ENCODE measurements at regions not wholly inside any gene's neighbourhood (a gene's known extent, or its start where the extent isn't known, plus 50 kb on each side); places are given as distances from the start of the nearest gene placed in this dataset.

DNA sequence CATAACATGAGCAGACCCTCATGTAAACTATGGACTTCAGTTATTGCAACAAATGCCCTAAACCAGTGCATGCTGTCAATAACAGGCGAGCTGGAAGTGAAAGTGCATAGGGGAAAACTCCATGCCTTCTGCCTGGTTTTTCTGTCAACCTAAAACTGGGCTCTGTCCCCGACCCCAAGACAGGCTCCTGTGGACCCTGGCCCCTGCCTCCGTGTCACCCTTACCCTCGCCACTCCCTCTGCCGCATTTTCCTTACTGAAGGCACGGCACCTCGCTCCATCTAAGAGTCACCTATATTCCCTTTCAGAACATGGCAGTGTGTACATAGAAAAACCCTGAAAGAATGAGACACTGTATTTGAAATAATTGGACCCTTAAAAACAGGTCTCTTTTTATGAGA, 151.3 kb downstream of the SHANK2 start:
- no peaks in the 10 kb centered on the region for H3K36me3 ChIP-seq
- TF ChIP-seq, protein P1, sequence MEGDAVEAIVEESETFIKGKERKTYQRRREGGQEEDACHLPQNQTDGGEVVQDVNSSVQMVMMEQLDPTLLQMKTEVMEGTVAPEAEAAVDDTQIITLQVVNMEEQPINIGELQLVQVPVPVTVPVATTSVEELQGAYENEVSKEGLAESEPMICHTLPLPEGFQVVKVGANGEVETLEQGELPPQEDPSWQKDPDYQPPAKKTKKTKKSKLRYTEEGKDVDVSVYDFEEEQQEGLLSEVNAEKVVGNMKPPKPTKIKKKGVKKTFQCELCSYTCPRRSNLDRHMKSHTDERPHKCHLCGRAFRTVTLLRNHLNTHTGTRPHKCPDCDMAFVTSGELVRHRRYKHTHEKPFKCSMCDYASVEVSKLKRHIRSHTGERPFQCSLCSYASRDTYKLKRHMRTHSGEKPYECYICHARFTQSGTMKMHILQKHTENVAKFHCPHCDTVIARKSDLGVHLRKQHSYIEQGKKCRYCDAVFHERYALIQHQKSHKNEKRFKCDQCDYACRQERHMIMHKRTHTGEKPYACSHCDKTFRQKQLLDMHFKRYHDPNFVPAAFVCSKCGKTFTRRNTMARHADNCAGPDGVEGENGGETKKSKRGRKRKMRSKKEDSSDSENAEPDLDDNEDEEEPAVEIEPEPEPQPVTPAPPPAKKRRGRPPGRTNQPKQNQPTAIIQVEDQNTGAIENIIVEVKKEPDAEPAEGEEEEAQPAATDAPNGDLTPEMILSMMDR (IDR thresholded peaks at IDR 0.05; ENCODE audit: low read depth, low read length): no peak
- no peak overlapping the region for H3K4me3 ChIP-seq (ENCODE audit: low read depth, low read length)
- no peaks in the 10 kb centered on the region for H3K27me3 ChIP-seq (ENCODE audit: insufficient read depth, low read depth, severe bottlenecking)
- H3K27ac ChIP-seq: no peak overlapping the region
- H3K9me3 ChIP-seq (ENCODE audit: severe bottlenecking): no peaks in the 10 kb centered on the region
- DNase-seq: no peak

DNA sequence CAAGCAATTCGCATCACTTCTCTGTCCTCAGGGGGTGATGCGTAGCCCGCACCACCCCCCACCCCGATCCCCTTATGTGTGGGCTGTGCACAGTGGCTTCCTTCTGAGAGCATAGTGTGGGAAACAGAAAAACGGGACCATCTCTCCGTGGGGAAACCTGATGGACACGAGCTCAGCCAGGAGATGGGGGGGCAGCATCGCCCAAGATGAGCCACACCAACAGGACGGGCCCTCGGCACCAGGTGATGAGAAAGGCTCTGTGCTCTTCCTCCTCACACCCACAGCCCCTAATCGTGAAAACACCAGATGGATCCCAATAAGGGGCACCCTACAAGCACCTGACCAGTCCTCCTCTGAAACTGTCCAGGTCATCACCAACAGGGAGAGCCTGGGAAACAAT, 153.6 kb downstream of the SHANK2 start:
- DNase-seq: no peak
- no peak overlapping the region for H3K4me3 ChIP-seq (ENCODE audit: low read depth, low read length)
- H3K9me3 ChIP-seq (ENCODE audit: severe bottlenecking): no peaks in the 10 kb centered on the region
- H3K27ac ChIP-seq: no peak overlapping the region
- H3K27me3 ChIP-seq (ENCODE audit: insufficient read depth, low read depth, severe bottlenecking): no peaks in the 10 kb centered on the region
- no peaks in the 10 kb centered on the region for H3K36me3 ChIP-seq
- TF ChIP-seq, protein P1 (IDR thresholded peaks at IDR 0.05; ENCODE audit: low read depth, low read length): no peak

DNA sequence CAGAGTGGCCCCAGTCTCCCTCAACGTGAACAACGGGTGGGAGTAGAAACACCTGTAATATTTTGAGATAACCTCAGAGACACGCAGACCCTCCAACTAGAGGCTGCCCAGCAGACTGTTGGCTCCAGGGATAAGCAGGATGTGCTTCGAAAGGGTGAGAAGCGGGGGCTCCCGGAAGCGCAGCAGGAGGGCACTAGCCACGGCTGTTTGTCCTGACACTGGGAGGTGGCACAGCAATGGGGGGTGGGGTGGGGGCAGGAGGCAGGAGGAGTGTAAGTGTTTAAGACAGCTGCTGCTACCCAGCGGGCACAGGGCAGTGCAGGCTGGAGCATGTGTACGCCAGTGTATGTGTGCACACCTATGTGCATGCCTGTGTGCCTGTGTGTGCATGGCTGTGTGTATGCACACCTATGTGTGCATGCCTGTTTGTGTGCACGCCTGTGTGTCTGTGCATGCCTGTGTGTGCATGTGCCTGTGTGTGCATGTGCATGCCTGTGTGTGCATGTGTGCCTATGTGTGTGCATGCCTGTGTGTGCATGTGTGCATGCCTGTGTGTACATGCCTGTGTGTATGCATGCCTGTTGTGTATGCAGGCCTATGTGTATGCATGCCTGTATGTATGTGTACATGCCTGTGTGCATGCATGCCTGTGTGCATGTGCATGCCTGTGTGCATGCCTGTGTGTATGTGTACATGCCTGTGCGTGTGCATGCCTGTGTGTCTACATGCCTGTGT, 154.7 kb downstream of the SHANK2 start:
- DNase-seq: no peak
- Histone ChIP-seq H3K27ac (no peak overlapping the region), H3K9me3 (ENCODE audit: severe bottlenecking) (no peaks in the 10 kb centered on the region), H3K27me3 (ENCODE audit: insufficient read depth, low read depth, severe bottlenecking) (no peaks in the 10 kb centered on the region), H3K4me3 (ENCODE audit: low read depth, low read length) (no peak overlapping the region), H3K36me3 (no peaks in the 10 kb centered on the region)
- TF ChIP-seq, protein P1 (IDR thresholded peaks at IDR 0.05; ENCODE audit: low read depth, low read length): no peak

DNA sequence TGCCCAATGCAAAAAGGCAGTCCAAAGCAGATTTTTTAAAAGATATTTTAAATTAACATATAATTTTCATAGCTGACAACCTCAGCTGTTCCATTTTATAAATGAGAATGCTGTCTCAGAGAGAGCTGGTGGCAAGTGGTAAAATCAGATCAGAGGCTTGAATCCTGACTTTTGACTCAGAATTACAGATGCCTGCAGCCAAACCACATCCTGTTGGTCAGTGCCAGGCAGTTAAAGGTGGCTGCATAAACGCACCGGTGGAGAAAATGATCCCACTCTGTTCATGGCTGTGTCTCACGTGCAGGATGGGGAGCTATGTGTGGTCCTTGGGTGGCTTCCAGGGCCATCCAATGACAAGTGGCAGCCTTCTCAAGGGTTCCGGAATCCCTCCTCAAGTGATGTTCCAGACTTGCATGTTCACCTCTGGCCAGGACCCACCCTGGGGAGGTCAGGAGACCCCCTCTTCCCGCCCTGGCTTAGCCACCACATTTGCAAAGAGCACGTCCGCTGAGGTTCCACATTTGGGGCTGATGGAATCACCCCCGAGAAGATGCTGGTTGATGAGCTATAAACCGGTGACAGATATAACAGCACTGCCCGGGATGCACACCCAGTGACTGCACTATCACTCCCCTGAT, 155.5 kb downstream of the SHANK2 start:
- no peaks in the 10 kb centered on the region for H3K27me3 ChIP-seq (ENCODE audit: insufficient read depth, low read depth, severe bottlenecking)
- H3K4me3 ChIP-seq (ENCODE audit: low read depth, low read length): no peak overlapping the region
- H3K36me3 ChIP-seq: no peaks in the 10 kb centered on the region
- H3K9me3 ChIP-seq (ENCODE audit: severe bottlenecking): no peaks in the 10 kb centered on the region
- no peak overlapping the region for H3K27ac ChIP-seq
- DNase-seq: no peak
- TF ChIP-seq, protein P1 (IDR thresholded peaks at IDR 0.05; ENCODE audit: low read depth, low read length): no peak

DNA sequence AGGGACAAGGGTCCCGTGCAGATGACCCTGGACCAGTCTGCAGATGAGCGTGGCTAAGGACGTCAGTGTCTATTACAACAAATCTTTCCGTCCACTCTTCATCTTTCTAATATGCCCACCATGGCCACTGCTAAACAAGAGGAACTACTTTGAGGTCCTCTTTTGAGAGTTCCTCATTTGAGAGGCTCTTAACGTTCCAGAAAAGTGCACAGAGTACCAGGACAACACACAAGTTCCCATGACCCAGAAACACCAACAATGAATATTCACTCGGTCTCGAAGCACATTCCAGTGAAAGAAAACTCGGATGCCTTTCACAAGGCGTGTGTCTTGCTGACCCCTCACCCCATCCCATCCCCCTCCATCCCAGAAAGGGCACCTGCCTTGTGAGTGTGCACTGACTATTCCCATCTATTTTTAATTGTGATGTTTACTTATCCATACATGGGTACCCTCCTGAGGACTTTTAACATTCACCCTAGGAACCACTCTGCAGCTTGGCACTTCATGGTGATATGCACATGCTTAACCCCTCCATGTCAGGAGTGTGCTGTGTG, 157.0 kb downstream of the SHANK2 start:
- Histone ChIP-seq H3K4me3 (ENCODE audit: low read depth, low read length) (no peak overlapping the region), H3K27me3 (ENCODE audit: insufficient read depth, low read depth, severe bottlenecking) (no peaks in the 10 kb centered on the region), H3K9me3 (ENCODE audit: severe bottlenecking) (no peaks in the 10 kb centered on the region), H3K36me3 (no peaks in the 10 kb centered on the region), H3K27ac (no peak overlapping the region)
- TF ChIP-seq, protein P1 (IDR thresholded peaks at IDR 0.05; ENCODE audit: low read depth, low read length): no peak
- DNase-seq: no peak
